ENCODE measurements at regions not wholly inside any gene's neighbourhood (a gene's known extent, or its start where the extent isn't known, plus 50 kb on each side); places are given as distances from the start of the nearest gene placed in this dataset.
"Not testable (repeated sequence)": the region's sequence is repeated elsewhere in the genome, so short reads cannot be mapped to it uniquely, and the experiment has no call there.

- Mint-ChIP-seq H3K4me1 (ENCODE audit: unreplicated experiment) (no peaks in the 10 kb centered on the region), H3K4me3 (ENCODE audit: unreplicated experiment) (no peak overlapping the region), H3K9me3 (ENCODE audit: unreplicated experiment) (peaks cover 67% of the 10 kb centered on the region), H3K27ac (ENCODE audit: unreplicated experiment) (no peak overlapping the region), H3K36me3 (ENCODE audit: unreplicated experiment) (no peaks in the 10 kb centered on the region), H3K27me3 (ENCODE audit: unreplicated experiment) (no peaks in the 10 kb centered on the region)
- TF ChIP-seq CTCF (IDR thresholded peaks at IDR 0.05), result no peak
- no peak for DNase-seq (ENCODE audit: extremely low spot score, unreplicated experiment)
Measured at GRCh38 chr14:106619606-106620005, 1093.2 kb downstream of the TMEM121 start.

GRCh38 chr14:106620368-106620767 is 1094.0 kb downstream of the TMEM121 start:
- Mint-ChIP-seq H3K27me3 (ENCODE audit: unreplicated experiment) (no peaks in the 10 kb centered on the region), H3K9me3 (ENCODE audit: unreplicated experiment) (peaks cover 62% of the 10 kb centered on the region), H3K27ac (ENCODE audit: unreplicated experiment) (no peak overlapping the region), H3K36me3 (ENCODE audit: unreplicated experiment) (no peaks in the 10 kb centered on the region), H3K4me3 (ENCODE audit: unreplicated experiment) (no peak overlapping the region), H3K4me1 (ENCODE audit: unreplicated experiment) (no peaks in the 10 kb centered on the region)
- DNase-seq (ENCODE audit: extremely low spot score, unreplicated experiment), result no peak
- TF ChIP-seq CTCF (IDR thresholded peaks at IDR 0.05), result no peak

GRCh38 chr14:106622200-106622745 is 1095.9 kb downstream of the TMEM121 start:
- Mint-ChIP-seq H3K27ac (ENCODE audit: unreplicated experiment) (no peak overlapping the region), H3K4me3 (ENCODE audit: unreplicated experiment) (no peak overlapping the region), H3K9me3 (ENCODE audit: unreplicated experiment) (peaks cover 64% of the 10 kb centered on the region)

GRCh38 chr14:106625186-106625585 is 1098.8 kb downstream of the TMEM121 start:
- H3K27me3 Mint-ChIP-seq (ENCODE audit: unreplicated experiment), result no peaks in the 10 kb centered on the region
- no peaks in the 10 kb centered on the region for H3K36me3 Mint-ChIP-seq (ENCODE audit: unreplicated experiment)
- TF ChIP-seq CTCF (IDR thresholded peaks at IDR 0.05), result no peak
- DNase-seq (ENCODE audit: extremely low spot score, unreplicated experiment), result no peak
- H3K27ac Mint-ChIP-seq (ENCODE audit: unreplicated experiment), result no peak overlapping the region
- H3K4me3 Mint-ChIP-seq (ENCODE audit: unreplicated experiment), result no peak overlapping the region
- H3K4me1 Mint-ChIP-seq (ENCODE audit: unreplicated experiment), result no peaks in the 10 kb centered on the region
- H3K9me3 Mint-ChIP-seq (ENCODE audit: unreplicated experiment), result peaks cover 65% of the 10 kb centered on the region

More at GRCh38 chr14:106622200-106622745, 1095.9 kb downstream of the TMEM121 start:
- Mint-ChIP-seq H3K4me1 (ENCODE audit: unreplicated experiment) (no peaks in the 10 kb centered on the region), H3K36me3 (ENCODE audit: unreplicated experiment) (no peaks in the 10 kb centered on the region), H3K27me3 (ENCODE audit: unreplicated experiment) (no peaks in the 10 kb centered on the region)
- no peak for TF ChIP-seq CTCF (IDR thresholded peaks at IDR 0.05)
- DNase-seq (ENCODE audit: extremely low spot score, unreplicated experiment), result no peak

- H3K27ac Mint-ChIP-seq (ENCODE audit: unreplicated experiment); H3K36me3 Mint-ChIP-seq (ENCODE audit: unreplicated experiment); H3K27me3 Mint-ChIP-seq (ENCODE audit: unreplicated experiment); H3K4me1 Mint-ChIP-seq (ENCODE audit: unreplicated experiment); H3K4me3 Mint-ChIP-seq (ENCODE audit: unreplicated experiment); DNase-seq (ENCODE audit: extremely low spot score, unreplicated experiment): not testable (repeated sequence)
- H3K9me3 Mint-ChIP-seq (ENCODE audit: unreplicated experiment), result peaks cover 58% of the 10 kb centered on the region
Measured at GRCh38 chr14:106626469-106626868, 1100.1 kb downstream of the TMEM121 start.

- not testable (repeated sequence) for H3K4me3 Mint-ChIP-seq (ENCODE audit: unreplicated experiment); H3K36me3 Mint-ChIP-seq (ENCODE audit: unreplicated experiment); H3K27ac Mint-ChIP-seq (ENCODE audit: unreplicated experiment); DNase-seq (ENCODE audit: extremely low spot score, unreplicated experiment); H3K27me3 Mint-ChIP-seq (ENCODE audit: unreplicated experiment); H3K4me1 Mint-ChIP-seq (ENCODE audit: unreplicated experiment)
- H3K9me3 Mint-ChIP-seq (ENCODE audit: unreplicated experiment), result peaks cover 57% of the 10 kb centered on the region
Measured at GRCh38 chr14:106626942-106627588, 1100.7 kb downstream of the TMEM121 start.

All from osteocyte (in vitro differentiated cells).